ENCODE measurements at regions not wholly inside any gene's neighbourhood (a gene's known extent, or its start where the extent isn't known, plus 50 kb on each side); places are given as distances from the start of the nearest gene placed in this dataset.
"Not testable (repeated sequence)": the region's sequence is repeated elsewhere in the genome, so short reads cannot be mapped to it uniquely, and the experiment has no call there.

GRCh38 chr5:1723957-1724821 lies 75.4 kb downstream of the MRPL36 start:
- POLR2A ChIA-PET, result no interaction called here

GRCh38 chr5:1723476-1723875 lies 76.2 kb downstream of the MRPL36 start:
- CTCF ChIA-PET, result no interaction called here
- no peak for TF ChIP-seq CTCF (IDR thresholded peaks at IDR 0.05; ENCODE audit: insufficient read depth, low read length, missing control alignments)
- POLR2A ChIA-PET, result no interaction called here
- no peak for DNase-seq (ENCODE audit: low read depth, low spot score)
- no peak overlapping the region for H3K4me3 ChIP-seq (ENCODE audit: low read depth, low read length)

More at GRCh38 chr5:1723957-1724821, 75.4 kb downstream of the MRPL36 start:
- DNase-seq (ENCODE audit: low read depth, low spot score), result no peak
- H3K4me3 ChIP-seq (ENCODE audit: low read depth, low read length), result no peak overlapping the region
- TF ChIP-seq CTCF (IDR thresholded peaks at IDR 0.05; ENCODE audit: insufficient read depth, low read length, missing control alignments), result no peak
- CTCF ChIA-PET, result interaction anchor here (1.2 kb wide), 1 partner anchor 14 kb away, joined by 5 read pairs; no protein-coding TSS in a partner anchor

- ChIA-PET POLR2A (no interaction called here), CTCF (no interaction called here)
- H3K4me3 ChIP-seq (ENCODE audit: low read depth, low read length), result no peak overlapping the region
- no peak for TF ChIP-seq CTCF (IDR thresholded peaks at IDR 0.05; ENCODE audit: insufficient read depth, low read length, missing control alignments)
- no peak for DNase-seq (ENCODE audit: low read depth, low spot score)
These were observed 76.8 kb downstream of the MRPL36 start for GRCh38 chr5:1722877-1723276.

- no peak for TF ChIP-seq CTCF (IDR thresholded peaks at IDR 0.05; ENCODE audit: insufficient read depth, low read length, missing control alignments)
- DNase-seq (ENCODE audit: low read depth, low spot score), result no peak
- ChIA-PET POLR2A (no interaction called here), CTCF (no interaction called here)
- no peak overlapping the region for H3K4me3 ChIP-seq (ENCODE audit: low read depth, low read length)
These were observed 79.1 kb downstream of the MRPL36 start for GRCh38 chr5:1720396-1721110.

GRCh38 chr5:1719860-1720259 lies 79.8 kb downstream of the MRPL36 start:
- H3K4me3 ChIP-seq (ENCODE audit: low read depth, low read length), result no peak overlapping the region
- POLR2A ChIA-PET, result no interaction called here
- CTCF ChIA-PET, result no interaction called here
- TF ChIP-seq CTCF (IDR thresholded peaks at IDR 0.05; ENCODE audit: insufficient read depth, low read length, missing control alignments), result no peak
- no peak for DNase-seq (ENCODE audit: low read depth, low spot score)

GRCh38 chr5:1718669-1719068 lies 81.0 kb downstream of the MRPL36 start:
- TF ChIP-seq CTCF (IDR thresholded peaks at IDR 0.05; ENCODE audit: insufficient read depth, low read length, missing control alignments), result no peak
- CTCF ChIA-PET, result no interaction called here
- DNase-seq (ENCODE audit: low read depth, low spot score), result no peak
- POLR2A ChIA-PET, result no interaction called here
- H3K4me3 ChIP-seq (ENCODE audit: low read depth, low read length), result no peak overlapping the region

- H3K4me3 ChIP-seq (ENCODE audit: low read depth, low read length); CTCF ChIA-PET; POLR2A ChIA-PET; DNase-seq (ENCODE audit: low read depth, low spot score): not testable (repeated sequence)
These were observed 89.5 kb downstream of the MRPL36 start for GRCh38 chr5:1710091-1710490.
